22Rv1 (cell line): ENCODE measurements at regions not wholly inside any gene's neighbourhood (a gene's known extent, or its start where the extent isn't known, plus 50 kb on each side); places are given as distances from the start of the nearest gene placed in this dataset.

Source experiments
- H3K27ac ChIP-seq: fragments of 450-650 bp; 2 replicates; pipeline ENCODE4 v1.5.1; 2017
- ZFX ChIP-seq: fragments of 450-650 bp; IDR thresholded peaks from 2 replicates; pipeline ENCODE4 v1.6.1; 2017; ENCODE audit warnings: antibody characterized with exemption, borderline replicate concordance
- TF ChIP-seq, protein P1 (sequence below): fragments of 450-650 bp; IDR thresholded peaks from 2 replicates; pipeline ENCODE4 v1.5.1; 2017; ENCODE audit warnings: mild to moderate bottlenecking

DNA sequence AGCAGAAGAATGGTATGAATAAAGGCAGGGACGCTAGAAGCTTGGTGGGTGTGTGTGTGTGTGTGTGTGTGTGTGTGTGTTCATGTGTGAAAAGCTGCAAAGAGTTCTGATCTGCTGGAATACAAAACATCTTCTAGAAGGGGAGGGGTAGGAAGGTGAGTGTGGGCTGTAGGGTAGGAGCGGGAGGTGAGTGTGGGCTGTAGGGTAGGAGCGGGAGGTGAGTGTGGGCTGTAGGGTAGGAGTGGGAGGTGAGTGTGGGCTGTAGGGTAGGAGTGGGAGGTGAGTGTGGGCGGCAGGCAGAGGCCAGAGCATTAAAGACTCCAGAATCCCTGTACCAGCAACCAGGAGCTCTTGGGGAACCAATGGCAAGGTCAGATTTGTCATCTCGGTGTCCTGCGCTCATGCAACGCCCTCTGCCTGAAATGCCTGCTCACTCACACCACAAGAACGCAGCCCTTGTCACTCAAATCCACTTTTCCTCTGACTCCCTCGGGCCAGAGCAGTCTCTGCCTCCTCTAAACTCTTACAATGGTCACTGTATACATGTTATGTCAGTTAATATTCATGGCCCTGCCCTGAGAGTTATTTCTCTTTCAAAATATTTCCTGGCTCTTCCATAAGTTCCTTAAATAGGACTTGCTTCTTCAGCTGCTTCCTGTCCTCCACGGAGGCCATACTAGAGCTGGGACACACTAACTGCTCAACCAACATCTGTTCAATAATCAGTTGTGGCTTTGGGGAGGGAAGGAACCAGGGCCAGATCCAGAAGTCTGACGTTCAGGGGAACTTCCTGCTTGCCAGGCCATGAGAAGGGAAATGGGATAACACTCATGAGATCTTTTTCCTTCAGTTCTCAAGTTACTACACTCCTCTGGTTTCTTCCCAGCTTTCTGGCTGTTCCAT is 53.6 kb upstream of the ZNF644 start:
- no peak overlapping the region for H3K27ac ChIP-seq
- TF ChIP-seq, protein P1, sequence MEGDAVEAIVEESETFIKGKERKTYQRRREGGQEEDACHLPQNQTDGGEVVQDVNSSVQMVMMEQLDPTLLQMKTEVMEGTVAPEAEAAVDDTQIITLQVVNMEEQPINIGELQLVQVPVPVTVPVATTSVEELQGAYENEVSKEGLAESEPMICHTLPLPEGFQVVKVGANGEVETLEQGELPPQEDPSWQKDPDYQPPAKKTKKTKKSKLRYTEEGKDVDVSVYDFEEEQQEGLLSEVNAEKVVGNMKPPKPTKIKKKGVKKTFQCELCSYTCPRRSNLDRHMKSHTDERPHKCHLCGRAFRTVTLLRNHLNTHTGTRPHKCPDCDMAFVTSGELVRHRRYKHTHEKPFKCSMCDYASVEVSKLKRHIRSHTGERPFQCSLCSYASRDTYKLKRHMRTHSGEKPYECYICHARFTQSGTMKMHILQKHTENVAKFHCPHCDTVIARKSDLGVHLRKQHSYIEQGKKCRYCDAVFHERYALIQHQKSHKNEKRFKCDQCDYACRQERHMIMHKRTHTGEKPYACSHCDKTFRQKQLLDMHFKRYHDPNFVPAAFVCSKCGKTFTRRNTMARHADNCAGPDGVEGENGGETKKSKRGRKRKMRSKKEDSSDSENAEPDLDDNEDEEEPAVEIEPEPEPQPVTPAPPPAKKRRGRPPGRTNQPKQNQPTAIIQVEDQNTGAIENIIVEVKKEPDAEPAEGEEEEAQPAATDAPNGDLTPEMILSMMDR: no peak
- no peak for TF ChIP-seq ZFX

GRCh38 chr1:91073299-91073698 is 51.5 kb upstream of the ZNF644 start:
- TF ChIP-seq ZFX: no peak
- TF ChIP-seq, protein P1: no peak

GRCh38 chr1:91071838-91072237 is 50.0 kb upstream of the ZNF644 start:
- no peak overlapping the region for H3K27ac ChIP-seq
- TF ChIP-seq, protein P1: no peak

More at GRCh38 chr1:91073299-91073698, 51.5 kb upstream of the ZNF644 start:
- no peak overlapping the region for H3K27ac ChIP-seq
